Amniotic stem cell (primary cell): ENCODE measurements at regions not wholly inside any gene's neighbourhood (a gene's known extent, or its start where the extent isn't known, plus 50 kb on each side); places are given as distances from the start of the nearest gene placed in this dataset.

Experiments used
- DNase-seq: peaks from one replicate; lab custom pipeline; 2025; lab: John Stamatoyannopoulos, UW

DNA sequence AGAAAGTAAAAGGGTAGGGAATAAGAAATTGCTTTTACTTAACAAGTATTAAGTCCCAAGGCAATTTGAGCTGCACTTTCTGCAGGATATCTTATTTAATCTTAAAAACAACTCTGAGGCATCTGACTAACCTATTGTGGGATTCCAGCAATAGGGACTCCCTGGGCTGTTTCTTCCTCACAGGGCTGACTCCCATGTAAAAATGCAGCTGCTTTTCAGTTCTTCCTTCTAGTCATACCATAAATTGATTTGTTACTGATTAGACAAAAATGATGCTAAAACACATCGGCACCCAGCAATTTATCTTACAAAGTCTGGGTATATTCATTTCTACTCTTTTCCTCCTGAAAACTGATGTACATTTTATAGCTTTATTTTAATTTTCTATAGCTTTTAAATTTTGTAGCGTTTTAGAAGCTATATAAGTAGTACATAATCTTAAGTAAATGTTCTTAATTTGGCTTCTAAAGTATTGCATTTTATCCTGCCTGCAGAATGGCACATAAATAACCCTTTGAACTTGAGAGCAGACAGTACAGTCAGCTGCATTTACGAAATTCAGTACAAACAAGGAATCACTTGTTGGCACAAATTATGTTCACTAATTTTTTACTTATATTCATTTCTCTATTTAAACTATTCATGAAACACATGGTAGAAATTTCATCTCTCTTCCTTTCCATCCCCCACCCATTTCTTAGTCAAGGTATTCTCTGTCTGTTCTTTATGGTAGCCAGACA is 102.4 kb upstream of the FRY start:
- no peak for DNase-seq

GRCh38 chr13:31930490-31930889 is 101.1 kb upstream of the FRY start:
- DNase-seq: no peak

- no peak for DNase-seq
Measured at GRCh38 chr13:31930901-31931522, 100.6 kb upstream of the FRY start.

- DNase-seq: no peak
Measured at GRCh38 chr13:31937436-31937835, 94.1 kb upstream of the FRY start.

- no peak for DNase-seq
Measured at GRCh38 chr13:31940076-31940475, 91.5 kb upstream of the FRY start.

DNA sequence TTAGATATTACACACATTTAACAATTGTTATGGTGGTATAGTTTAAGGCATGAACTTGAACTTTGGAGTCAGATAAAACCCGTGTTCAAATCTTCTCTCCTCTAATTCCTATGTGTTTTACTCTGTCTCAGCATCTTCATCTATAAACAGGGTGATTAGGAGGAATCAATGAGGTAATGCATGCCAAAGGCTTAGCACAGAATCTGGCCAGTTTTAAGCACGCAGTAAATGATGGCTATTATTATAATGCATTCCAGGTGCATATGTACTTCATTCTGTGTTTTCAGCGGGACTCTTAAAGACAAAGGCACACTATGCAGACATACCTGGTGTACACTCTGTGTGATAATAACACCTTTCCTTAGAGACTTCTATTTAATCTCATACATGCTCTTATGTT is 88.0 kb upstream of the FRY start:
- DNase-seq: no peak

DNA sequence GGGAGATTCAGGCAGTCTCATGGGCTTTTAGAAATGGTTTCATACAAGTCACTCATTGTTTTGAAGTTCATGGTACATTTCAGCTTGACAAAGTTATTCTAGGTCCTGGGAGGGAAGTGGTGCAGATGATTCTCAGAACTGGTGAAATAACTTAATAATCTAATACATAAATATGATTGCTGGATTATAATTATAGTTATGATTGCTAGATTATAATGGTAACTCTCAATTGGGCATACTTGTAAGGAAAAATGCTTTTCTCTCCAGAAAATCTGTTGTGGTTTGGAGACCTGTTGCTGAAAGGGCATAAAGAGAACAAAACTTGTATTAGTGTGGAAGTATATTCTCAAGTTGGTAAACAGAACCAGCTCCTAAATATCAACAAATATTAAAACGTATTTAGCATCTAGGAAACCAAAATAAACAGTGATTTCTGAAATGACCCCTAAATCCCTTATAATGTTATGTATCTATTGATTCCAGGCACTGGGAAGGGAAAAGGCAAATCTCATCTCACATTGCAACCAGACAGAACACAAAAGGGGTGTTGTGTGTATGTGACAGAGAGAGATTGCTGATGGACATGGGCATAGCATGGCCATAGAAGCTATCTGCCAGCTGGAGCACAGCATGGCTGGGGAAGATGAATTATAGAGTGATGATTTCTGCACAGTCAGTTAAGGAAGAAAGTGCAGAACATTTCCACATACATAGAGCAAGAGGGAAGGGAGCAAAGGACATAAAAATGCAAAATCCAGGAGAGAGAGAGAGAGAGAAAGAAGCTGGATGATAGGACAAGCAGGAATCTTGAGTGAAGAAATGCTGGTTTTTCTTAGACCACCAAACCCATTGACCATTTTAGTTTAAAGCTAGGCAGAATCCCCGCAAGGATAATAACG is 87.1 kb upstream of the FRY start:
- no peak for DNase-seq

DNA sequence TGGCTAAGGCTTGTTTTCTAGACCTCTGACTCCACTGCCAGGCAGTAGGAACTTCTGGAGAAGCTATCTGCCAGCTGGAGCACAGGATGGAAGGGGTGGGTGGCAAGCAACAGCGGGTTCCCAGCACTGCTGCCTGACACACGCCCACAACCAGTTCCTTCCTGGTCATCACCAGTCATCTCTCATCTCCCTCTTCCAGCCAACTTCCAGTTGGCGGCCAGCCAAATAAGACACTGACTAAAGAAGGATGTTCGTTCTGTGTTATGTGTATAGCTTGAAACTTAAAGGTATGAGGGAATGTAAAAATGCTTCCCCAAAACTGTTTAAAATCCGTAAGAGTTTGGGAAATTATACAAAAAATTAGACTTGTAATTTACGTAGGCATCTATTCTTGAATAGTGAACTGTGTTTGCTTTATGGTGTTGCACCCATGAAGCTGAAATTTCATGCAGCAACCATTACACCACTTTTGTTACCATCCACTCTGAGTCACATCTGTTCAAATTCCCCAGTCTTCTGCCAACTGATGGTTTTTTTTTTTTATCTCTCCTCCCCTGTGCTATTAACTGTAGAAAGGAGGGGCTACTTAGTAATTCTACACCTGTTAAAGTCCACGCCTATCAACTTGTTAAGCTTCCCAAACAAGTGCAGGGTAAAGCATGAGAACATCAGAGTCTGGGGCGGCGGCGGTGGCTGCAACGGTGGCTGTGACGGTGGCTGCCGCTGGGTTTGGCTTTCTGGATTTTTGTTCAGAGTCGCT is 86.2 kb upstream of the FRY start:
- no peak for DNase-seq

DNA sequence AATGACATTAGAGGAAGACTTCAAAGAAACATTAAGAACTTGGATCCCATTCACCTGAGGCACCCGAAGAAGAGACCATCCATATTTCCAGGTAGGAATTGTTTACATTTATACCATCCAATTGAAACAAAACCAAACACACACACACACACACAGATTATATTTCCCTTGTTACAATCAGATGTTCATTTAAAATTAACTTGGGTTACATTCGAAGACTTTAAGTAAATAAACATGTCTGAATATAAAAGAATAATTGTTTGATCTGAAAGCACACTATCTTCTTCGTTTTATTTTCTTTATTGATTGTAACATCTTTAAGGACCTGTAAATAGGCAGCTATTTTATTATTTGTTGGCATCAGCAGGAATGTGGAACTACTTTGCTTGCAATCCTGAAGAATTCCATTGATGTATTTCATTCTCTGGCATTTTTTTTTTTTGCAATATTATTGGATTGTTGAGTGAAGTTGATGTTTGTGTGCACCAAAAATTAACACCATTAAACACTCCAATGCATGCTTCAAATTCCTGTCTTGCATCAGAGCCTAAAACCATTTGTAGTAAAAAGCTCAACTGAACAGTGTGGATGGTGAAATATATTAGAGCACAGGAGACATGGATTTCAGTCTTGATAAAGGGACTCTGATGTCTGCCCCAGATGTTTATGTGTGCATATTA is 85.3 kb upstream of the FRY start:
- no peak for DNase-seq

DNA sequence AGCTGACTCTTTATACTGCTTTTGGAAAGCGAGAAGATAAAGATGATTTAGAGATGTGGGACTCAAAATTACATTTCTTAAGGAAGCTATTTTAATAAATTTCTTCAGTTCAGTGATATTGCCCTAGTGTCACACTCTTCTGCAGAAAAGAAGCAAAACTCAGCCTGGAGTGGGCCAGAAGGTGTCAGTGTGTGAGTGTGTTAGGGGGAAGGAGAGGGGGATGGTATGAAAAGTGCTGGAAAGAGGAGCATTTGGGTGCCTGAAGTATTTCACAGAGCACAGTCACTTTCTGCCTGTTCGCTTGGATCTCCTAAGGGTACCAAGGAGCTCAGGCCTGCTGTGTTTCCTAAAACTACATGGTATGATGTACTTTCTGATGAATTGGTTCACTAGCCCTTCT is 84.5 kb upstream of the FRY start:
- no peak for DNase-seq

- DNase-seq: no peak
Measured at GRCh38 chr13:31947506-31947905, 84.1 kb upstream of the FRY start.

- no peak for DNase-seq
Measured at GRCh38 chr13:31949486-31949885, 82.1 kb upstream of the FRY start.

- no peak for DNase-seq
Measured at GRCh38 chr13:31950111-31950815, 81.3 kb upstream of the FRY start.

- DNase-seq: no peak
Measured at GRCh38 chr13:31951215-31951678, 80.3 kb upstream of the FRY start.

- no peak for DNase-seq
Measured at GRCh38 chr13:31952641-31953380, 78.8 kb upstream of the FRY start.

- no peak for DNase-seq
Measured at GRCh38 chr13:31955101-31955500, 76.5 kb upstream of the FRY start.

GRCh38 chr13:31955741-31956140 is 75.8 kb upstream of the FRY start:
- no peak for DNase-seq

- no peak for DNase-seq
Measured at GRCh38 chr13:31956980-31957644, 74.5 kb upstream of the FRY start.

DNA sequence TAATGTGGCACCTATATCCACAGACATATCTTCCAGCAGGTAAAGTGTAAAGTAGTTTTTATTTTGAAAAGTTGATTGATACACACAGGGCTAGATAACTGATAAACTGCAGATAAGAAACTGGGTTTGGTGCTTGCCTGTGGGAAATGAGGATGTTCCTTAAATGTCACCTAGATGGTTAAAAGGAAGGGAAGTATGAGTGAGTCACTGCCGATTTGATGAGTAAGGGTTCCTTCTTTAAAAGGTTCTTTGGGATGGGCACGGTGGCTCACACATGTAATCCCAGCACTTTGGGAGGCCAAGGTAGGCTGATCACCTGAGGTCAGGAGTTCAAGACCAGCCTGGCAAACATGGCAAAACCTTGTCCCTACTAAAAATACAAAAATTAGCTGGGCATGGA is 73.8 kb upstream of the FRY start:
- no peak for DNase-seq
